ENCODE measurements at regions not wholly inside any gene's neighbourhood (a gene's known extent, or its start where the extent isn't known, plus 50 kb on each side); places are given as distances from the start of the nearest gene placed in this dataset.
A peak's percentile ranks its signal among the peaks of the same experiment; 100 is the strongest.

DNA sequence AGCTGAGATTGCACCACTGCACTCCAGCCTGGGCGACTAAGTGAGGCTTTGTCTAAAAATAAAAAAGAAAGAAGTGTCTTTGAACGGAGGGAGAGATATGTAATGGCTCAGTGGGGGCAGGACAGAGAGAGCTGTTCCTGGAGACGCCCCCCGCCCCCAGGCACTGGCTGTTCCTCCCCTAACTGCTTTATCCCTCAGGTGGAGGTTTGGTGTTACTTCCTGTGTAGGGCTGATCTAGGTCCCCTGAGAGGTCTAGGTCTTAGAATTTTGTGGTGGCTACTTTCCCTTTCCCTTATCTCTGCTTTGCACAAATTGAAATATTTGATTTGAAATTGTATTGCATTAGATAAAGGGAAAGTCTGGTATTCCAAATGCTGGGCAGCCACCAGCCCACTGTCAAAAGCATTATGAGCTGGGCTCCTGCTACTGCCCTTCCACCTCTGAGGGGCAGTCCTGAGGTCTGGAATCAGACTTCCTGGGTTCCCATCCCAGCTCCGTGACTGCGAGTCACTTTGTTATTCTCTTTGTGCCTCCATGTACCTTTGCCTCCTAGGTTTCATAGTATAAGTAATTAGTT, 134.8 kb upstream of the KIF26B start:
- no peak for TF ChIP-seq WHSC1 (IDR thresholded peaks at IDR 0.05; ENCODE audit: low read length)
- no peak for TF ChIP-seq NR2C1 (IDR thresholded peaks at IDR 0.05)
- no peak for TF ChIP-seq NR2C1 (tag; IDR thresholded peaks at IDR 0.05)
- no peak for TF ChIP-seq ZEB2 (IDR thresholded peaks at IDR 0.05)
- TF ChIP-seq ZNF239 (CRISPR knock-in tag; IDR thresholded peaks at IDR 0.05), result no peak
- TF ChIP-seq CBFA2T3 (IDR thresholded peaks at IDR 0.05), result no peak
- no peaks in the 10 kb centered on the region; a peak in 1 of 5 replicates for H3K4me1 ChIP-seq (replicated peaks in 1 of 2; ENCODE audit: control insufficient read depth in 2 of 2, insufficient read depth in 2 of 2, low read length in 2 of 2)
- no peak overlapping the region for H3K4me3 ChIP-seq
- no peak overlapping the region for H3K27ac ChIP-seq (ENCODE audit: extremely low read depth, low read depth, low read length)
- no TSS peak for BruUV-seq (replicated peaks)
- WGBS (ENCODE audit: insufficient coverage, low coverage, missing lambda C conversion rate), result 55% methylated on average over 6 of the region's 6 CpGs
- no peaks in the 10 kb centered on the region for H3K27me3 ChIP-seq (ENCODE audit: control insufficient read depth in 2 of 2, insufficient read depth in 2 of 2, low read length in 2 of 2)
- no peak overlapping the region for H3K9ac ChIP-seq (ENCODE audit: insufficient read depth in 1 of 2, low read depth in 2 of 2, low read length in 2 of 2)
- H2AFZ ChIP-seq (ENCODE audit: low read depth, low read length), result no peak overlapping the region
- POLR2A ChIA-PET, result interaction anchor here (0.7 to 1.2 kb wide), 2 partner anchors 14 to 156 kb away, joined by 3 to 5 read pairs; partner anchors contain the start of gene HNRNPU
- in situ Hi-C loops (cut with MboI) (no loop called here), intact Hi-C loops (cut with micrococcal nuclease) (no loop called here)
- no peaks in the 10 kb centered on the region for H4K20me1 ChIP-seq (replicated peaks; ENCODE audit: control insufficient read depth, insufficient read depth, low read length)
- H3K79me2 ChIP-seq (ENCODE audit: control insufficient read depth, insufficient read depth, low read length), result no peaks in the 10 kb centered on the region
- H3K4me2 ChIP-seq (ENCODE audit: insufficient read depth, low read length), result no peak overlapping the region
- peaks cover 7% of the 10 kb centered on the region; the same call in 1 of the 3 replicates for H3K36me3 ChIP-seq (ENCODE audit: control insufficient read depth, insufficient read depth, low read length)
- no peaks in the 10 kb centered on the region for H3K9me1 ChIP-seq (ENCODE audit: control insufficient read depth, insufficient read depth, low read length)
- no peaks in the 10 kb centered on the region for H3K9me3 ChIP-seq (replicated peaks; ENCODE audit: control insufficient read depth, insufficient read depth, low read depth, low read length)
- no peak for DNase-seq (ENCODE audit: extremely low read depth in 1 of 4, low spot score in 3 of 4)
- no peak for FAIRE-seq
- peak; percentile 71 for ATAC-seq
- CTCF ChIA-PET (ENCODE audit: low intra/inter-chr PET ratio), result no interaction called here

DNA sequence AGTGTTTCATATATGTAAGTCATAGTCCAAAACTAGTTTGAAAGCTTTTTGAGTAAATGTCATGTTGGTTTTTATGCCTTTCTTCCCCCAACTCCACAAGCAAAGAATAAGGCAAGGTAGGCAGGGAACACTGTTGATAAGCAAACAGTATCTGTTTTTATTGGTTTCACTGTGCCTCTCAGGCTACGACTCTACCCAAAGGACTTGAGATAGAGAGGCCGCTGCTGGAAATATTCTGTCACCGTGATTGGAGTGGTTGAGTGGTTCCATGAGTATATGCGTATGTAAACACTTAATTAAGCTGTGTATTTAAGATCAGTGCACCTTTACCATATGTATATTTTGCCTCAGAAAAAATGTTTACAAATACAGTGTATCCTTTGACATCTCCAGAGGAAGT, 138.1 kb upstream of the KIF26B start:
- in situ Hi-C loops (cut with MboI), result no loop called here
- no peaks in the 10 kb centered on the region for H3K27me3 ChIP-seq (ENCODE audit: control insufficient read depth in 2 of 2, insufficient read depth in 2 of 2, low read length in 2 of 2)
- TF ChIP-seq, protein P1, sequence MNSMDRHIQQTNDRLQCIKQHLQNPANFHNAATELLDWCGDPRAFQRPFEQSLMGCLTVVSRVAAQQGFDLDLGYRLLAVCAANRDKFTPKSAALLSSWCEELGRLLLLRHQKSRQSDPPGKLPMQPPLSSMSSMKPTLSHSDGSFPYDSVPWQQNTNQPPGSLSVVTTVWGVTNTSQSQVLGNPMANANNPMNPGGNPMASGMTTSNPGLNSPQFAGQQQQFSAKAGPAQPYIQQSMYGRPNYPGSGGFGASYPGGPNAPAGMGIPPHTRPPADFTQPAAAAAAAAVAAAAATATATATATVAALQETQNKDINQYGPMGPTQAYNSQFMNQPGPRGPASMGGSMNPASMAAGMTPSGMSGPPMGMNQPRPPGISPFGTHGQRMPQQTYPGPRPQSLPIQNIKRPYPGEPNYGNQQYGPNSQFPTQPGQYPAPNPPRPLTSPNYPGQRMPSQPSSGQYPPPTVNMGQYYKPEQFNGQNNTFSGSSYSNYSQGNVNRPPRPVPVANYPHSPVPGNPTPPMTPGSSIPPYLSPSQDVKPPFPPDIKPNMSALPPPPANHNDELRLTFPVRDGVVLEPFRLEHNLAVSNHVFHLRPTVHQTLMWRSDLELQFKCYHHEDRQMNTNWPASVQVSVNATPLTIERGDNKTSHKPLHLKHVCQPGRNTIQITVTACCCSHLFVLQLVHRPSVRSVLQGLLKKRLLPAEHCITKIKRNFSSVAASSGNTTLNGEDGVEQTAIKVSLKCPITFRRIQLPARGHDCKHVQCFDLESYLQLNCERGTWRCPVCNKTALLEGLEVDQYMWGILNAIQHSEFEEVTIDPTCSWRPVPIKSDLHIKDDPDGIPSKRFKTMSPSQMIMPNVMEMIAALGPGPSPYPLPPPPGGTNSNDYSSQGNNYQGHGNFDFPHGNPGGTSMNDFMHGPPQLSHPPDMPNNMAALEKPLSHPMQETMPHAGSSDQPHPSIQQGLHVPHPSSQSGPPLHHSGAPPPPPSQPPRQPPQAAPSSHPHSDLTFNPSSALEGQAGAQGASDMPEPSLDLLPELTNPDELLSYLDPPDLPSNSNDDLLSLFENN (IDR thresholded peaks at IDR 0.05; ENCODE audit: low read depth in 2 of 2, low read length in 2 of 2), result no peak
- no peak for TF ChIP-seq FOXA1 (IDR thresholded peaks at IDR 0.05; ENCODE audit: borderline replicate concordance)

More for the DNA sequence above, 138.1 kb upstream of the KIF26B start:
- no peaks in the 10 kb centered on the region for H4K20me1 ChIP-seq (replicated peaks; ENCODE audit: control insufficient read depth, insufficient read depth, low read length)
- no peaks in the 10 kb centered on the region for H3K9me3 ChIP-seq (replicated peaks; ENCODE audit: control insufficient read depth, insufficient read depth, low read depth, low read length)
- no peak overlapping the region for H2AFZ ChIP-seq (ENCODE audit: low read depth, low read length)
- whole genome bisulfite sequencing (ENCODE audit: insufficient coverage, low coverage, missing lambda C conversion rate), result 78% methylated on average over 4 of the region's 4 CpGs
- H3K4me3 ChIP-seq, result no peak overlapping the region
- H3K36me3 ChIP-seq (ENCODE audit: control insufficient read depth, insufficient read depth, low read length), result peaks cover 5% of the 10 kb centered on the region; the same call in 1 of the 3 replicates
- H3K27ac ChIP-seq (ENCODE audit: extremely low read depth, low read depth, low read length), result no peak overlapping the region
- ATAC-seq (no peak), FAIRE-seq (no peak), DNase-seq (ENCODE audit: extremely low read depth in 1 of 4, low spot score in 3 of 4) (no peak)
- POLR2A ChIA-PET, result no interaction called here
- intact Hi-C loops (cut with micrococcal nuclease), result no loop called here
- no peaks in the 10 kb centered on the region for H3K79me2 ChIP-seq (ENCODE audit: control insufficient read depth, insufficient read depth, low read length)
- CTCF ChIA-PET (ENCODE audit: low intra/inter-chr PET ratio), result no interaction called here
- no peak overlapping the region for H3K9ac ChIP-seq (ENCODE audit: insufficient read depth in 1 of 2, low read depth in 2 of 2, low read length in 2 of 2)
- no peaks in the 10 kb centered on the region; a peak in 1 of 5 replicates for H3K4me1 ChIP-seq (replicated peaks in 1 of 2; ENCODE audit: control insufficient read depth in 2 of 2, insufficient read depth in 2 of 2, low read length in 2 of 2)
- no peaks in the 10 kb centered on the region for H3K9me1 ChIP-seq (ENCODE audit: control insufficient read depth, insufficient read depth, low read length)
- no TSS peak for BruUV-seq (replicated peaks)
- no peak overlapping the region for H3K4me2 ChIP-seq (ENCODE audit: insufficient read depth, low read length)

All from K562 (cell line).